Kidney epithelial cell (primary cell): ENCODE measurements at regions not wholly inside any gene's neighbourhood (a gene's known extent, or its start where the extent isn't known, plus 50 kb on each side); places are given as distances from the start of the nearest gene placed in this dataset.

ENCODE experiments used
- DNase-seq: peaks from one replicate; pipeline ENCODE4 v3.0.0-alpha.2; 2010; ENCODE audit warnings: low read depth
- H3K27me3 ChIP-seq: 2 replicates; pipeline ENCODE4 v1.6.0; 2011; ENCODE audit warnings: low read length; ENCODE audit not compliant: control insufficient read depth, insufficient read depth
- H3K36me3 ChIP-seq: 2 replicates; pipeline ENCODE4 v1.5.1; 2011; ENCODE audit warnings: low read length; ENCODE audit not compliant: control insufficient read depth, insufficient read depth
- H3K4me3 ChIP-seq: 2 replicates; pipeline ENCODE4 v1.5.1; 2011; ENCODE audit warnings: low read depth, mild to moderate bottlenecking, control low read depth, low read length
- CTCF ChIP-seq: IDR thresholded peaks from 2 replicates; pipeline ENCODE4 v1.5.1; 2011; ENCODE audit warnings: mild to moderate bottlenecking, moderate library complexity, low read length, control low read depth, inconsistent platforms; ENCODE audit not compliant: insufficient read depth, poor library complexity, severe bottlenecking

GRCh38 chr6:104608101-104608500 is 251.6 kb downstream of the HACE1 start:
- no peak for TF ChIP-seq CTCF
- H3K27me3 ChIP-seq: no peaks in the 10 kb centered on the region
- no peak for DNase-seq
- no peaks in the 10 kb centered on the region for H3K36me3 ChIP-seq
- no peak overlapping the region for H3K4me3 ChIP-seq

GRCh38 chr6:104607501-104607900 is 252.2 kb downstream of the HACE1 start:
- Histone ChIP-seq H3K27me3 (no peaks in the 10 kb centered on the region), H3K36me3 (no peaks in the 10 kb centered on the region), H3K4me3 (no peak overlapping the region)
- no peak for DNase-seq
- TF ChIP-seq CTCF: no peak

- H3K36me3 ChIP-seq: no peaks in the 10 kb centered on the region
- H3K4me3 ChIP-seq: no peak overlapping the region
- no peak for DNase-seq
- no peak for TF ChIP-seq CTCF
- H3K27me3 ChIP-seq: no peaks in the 10 kb centered on the region
Measured at GRCh38 chr6:104606361-104606760, 253.4 kb downstream of the HACE1 start.

- no peak for DNase-seq
- TF ChIP-seq CTCF: no peak
- Histone ChIP-seq H3K27me3 (no peaks in the 10 kb centered on the region), H3K4me3 (no peak overlapping the region), H3K36me3 (no peaks in the 10 kb centered on the region)
Measured at GRCh38 chr6:104604685-104605084, 255.0 kb downstream of the HACE1 start.

- TF ChIP-seq CTCF: no peak
- Histone ChIP-seq H3K4me3 (no peak overlapping the region), H3K36me3 (no peaks in the 10 kb centered on the region), H3K27me3 (no peaks in the 10 kb centered on the region)
- no peak for DNase-seq
Measured at GRCh38 chr6:104603108-104603745, 256.5 kb downstream of the HACE1 start.

GRCh38 chr6:104601721-104602120 is 258.0 kb downstream of the HACE1 start:
- no peaks in the 10 kb centered on the region for H3K27me3 ChIP-seq
- no peak overlapping the region for H3K4me3 ChIP-seq
- H3K36me3 ChIP-seq: no peaks in the 10 kb centered on the region
- DNase-seq: no peak
- TF ChIP-seq CTCF: no peak
